Astrocyte of the spinal cord (primary cell): ENCODE measurements at regions not wholly inside any gene's neighbourhood (a gene's known extent, or its start where the extent isn't known, plus 50 kb on each side); places are given as distances from the start of the nearest gene placed in this dataset.

Experiments used
- DNase-seq: peaks from one replicate; pipeline ENCODE4 v3.0.0; 2011; ENCODE audit warnings: low read depth, low spot score
- H3K4me3 ChIP-seq: 2 replicates; pipeline ENCODE4 v1.5.1; 2011; ENCODE audit warnings: low read depth, mild to moderate bottlenecking, low read length, moderate library complexity
- in situ Hi-C: cut with HindIII; loops from 2 replicates; pipeline ENCODE4 v1.10.0; 2017; ENCODE audit warnings: low sequenced_read_pairs
- TF ChIP-seq, protein P1 (sequence below): IDR thresholded peaks from 2 replicates; pipeline ENCODE4 v1.5.1; 2012; ENCODE audit warnings: low read depth, mild to moderate bottlenecking, low read length, inconsistent platforms

- TF ChIP-seq, protein P1, sequence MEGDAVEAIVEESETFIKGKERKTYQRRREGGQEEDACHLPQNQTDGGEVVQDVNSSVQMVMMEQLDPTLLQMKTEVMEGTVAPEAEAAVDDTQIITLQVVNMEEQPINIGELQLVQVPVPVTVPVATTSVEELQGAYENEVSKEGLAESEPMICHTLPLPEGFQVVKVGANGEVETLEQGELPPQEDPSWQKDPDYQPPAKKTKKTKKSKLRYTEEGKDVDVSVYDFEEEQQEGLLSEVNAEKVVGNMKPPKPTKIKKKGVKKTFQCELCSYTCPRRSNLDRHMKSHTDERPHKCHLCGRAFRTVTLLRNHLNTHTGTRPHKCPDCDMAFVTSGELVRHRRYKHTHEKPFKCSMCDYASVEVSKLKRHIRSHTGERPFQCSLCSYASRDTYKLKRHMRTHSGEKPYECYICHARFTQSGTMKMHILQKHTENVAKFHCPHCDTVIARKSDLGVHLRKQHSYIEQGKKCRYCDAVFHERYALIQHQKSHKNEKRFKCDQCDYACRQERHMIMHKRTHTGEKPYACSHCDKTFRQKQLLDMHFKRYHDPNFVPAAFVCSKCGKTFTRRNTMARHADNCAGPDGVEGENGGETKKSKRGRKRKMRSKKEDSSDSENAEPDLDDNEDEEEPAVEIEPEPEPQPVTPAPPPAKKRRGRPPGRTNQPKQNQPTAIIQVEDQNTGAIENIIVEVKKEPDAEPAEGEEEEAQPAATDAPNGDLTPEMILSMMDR = no peak
- DNase-seq = no peak
- in situ Hi-C loops = no loop called here
- H3K4me3 ChIP-seq = no peak overlapping the region
These were observed 218.6 kb downstream of the ATP23 start for GRCh38 chr12:58159941-58160340.

- DNase-seq = no peak
- H3K4me3 ChIP-seq = no peak overlapping the region
- in situ Hi-C loops = no loop called here
- TF ChIP-seq, protein P1 = no peak
These were observed 220.4 kb downstream of the ATP23 start for GRCh38 chr12:58161773-58162172.

DNA sequence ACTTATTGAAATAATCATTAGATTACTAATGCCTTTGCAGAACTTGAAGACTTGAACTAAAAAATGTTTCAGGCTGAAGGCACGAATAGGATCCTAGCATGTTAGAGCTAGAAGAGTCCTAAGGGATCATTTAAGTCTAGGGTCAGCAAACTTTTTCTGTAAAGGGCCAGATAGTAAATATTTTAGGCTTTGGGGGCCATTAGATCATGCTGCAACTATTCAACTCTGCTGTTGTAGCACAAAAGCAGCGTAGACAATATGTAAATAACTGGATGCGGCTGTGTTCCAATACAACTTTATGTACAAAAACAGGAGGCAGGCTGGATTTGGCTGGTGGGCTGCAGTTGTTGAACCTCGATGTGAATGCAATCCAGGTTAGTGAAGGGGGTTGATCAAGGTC, 221.7 kb downstream of the ATP23 start:
- no peak for DNase-seq
- H3K4me3 ChIP-seq = no peak overlapping the region
- TF ChIP-seq, protein P1 = no peak
- in situ Hi-C loops = no loop called here

DNA sequence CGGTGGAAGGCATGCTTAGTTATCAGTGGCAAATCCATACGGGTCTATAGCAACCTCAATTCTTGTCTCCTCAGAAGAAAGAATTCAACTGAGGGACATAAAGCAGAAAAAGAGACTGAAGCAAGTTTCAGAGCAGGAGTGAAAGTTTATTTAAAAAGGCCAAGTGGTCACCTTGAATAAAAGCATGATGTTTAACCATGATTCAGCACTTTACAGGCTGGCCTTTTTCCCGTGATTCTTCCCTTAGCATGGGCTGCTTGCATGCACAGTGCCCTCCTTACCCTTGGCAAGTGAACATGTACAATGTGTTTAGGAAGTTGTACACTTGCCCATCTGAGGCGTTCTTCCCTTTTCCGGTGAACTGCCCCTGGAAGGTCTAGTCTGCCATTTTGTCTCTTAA, 225.3 kb downstream of the ATP23 start:
- no peak overlapping the region for H3K4me3 ChIP-seq
- DNase-seq = no peak
- in situ Hi-C loops = no loop called here
- TF ChIP-seq, protein P1 = no peak

GRCh38 chr12:58167622-58168021, 226.3 kb downstream of the ATP23 start:
- TF ChIP-seq, protein P1 = no peak
- DNase-seq = no peak
- in situ Hi-C loops = no loop called here
- H3K4me3 ChIP-seq = no peak overlapping the region

GRCh38 chr12:58169826-58170225, 228.5 kb downstream of the ATP23 start:
- in situ Hi-C loops = no loop called here
- DNase-seq = no peak
- TF ChIP-seq, protein P1 = no peak
- H3K4me3 ChIP-seq = no peak overlapping the region

DNA sequence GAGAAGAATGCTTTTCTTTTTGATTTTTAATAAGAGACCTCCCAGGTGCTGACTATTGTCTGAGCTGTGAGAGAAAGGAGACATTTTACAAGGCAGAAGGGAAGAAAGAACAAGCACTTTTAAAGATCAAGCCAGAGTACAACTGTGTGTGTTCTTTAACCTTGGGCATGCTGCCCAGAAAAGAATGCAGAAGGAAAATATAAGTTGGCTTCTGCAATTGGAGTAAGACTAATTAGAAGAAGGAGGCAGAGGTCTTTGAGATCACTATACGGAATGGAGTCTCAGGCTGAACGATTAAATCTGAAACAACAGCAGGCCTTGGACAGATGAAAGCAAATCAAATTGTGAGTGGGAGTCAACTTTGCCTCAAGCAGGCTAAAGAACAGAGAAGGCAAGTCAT, 230.5 kb downstream of the ATP23 start:
- DNase-seq = peak; percentile 63
- in situ Hi-C loops = no loop called here
- TF ChIP-seq, protein P1 = no peak
- no peak overlapping the region for H3K4me3 ChIP-seq
